GM12872 (cell line): ENCODE measurements at regions not wholly inside any gene's neighbourhood (a gene's known extent, or its start where the extent isn't known, plus 50 kb on each side); places are given as distances from the start of the nearest gene placed in this dataset.

Experiments used
- TF ChIP-seq, protein P1 (sequence below): IDR thresholded peaks from 3 replicates; pipeline ENCODE4 v1.5.1; 2011; ENCODE audit warnings: low read depth, mild to moderate bottlenecking, low read length, moderate library complexity; ENCODE audit not compliant: insufficient read depth

DNA sequence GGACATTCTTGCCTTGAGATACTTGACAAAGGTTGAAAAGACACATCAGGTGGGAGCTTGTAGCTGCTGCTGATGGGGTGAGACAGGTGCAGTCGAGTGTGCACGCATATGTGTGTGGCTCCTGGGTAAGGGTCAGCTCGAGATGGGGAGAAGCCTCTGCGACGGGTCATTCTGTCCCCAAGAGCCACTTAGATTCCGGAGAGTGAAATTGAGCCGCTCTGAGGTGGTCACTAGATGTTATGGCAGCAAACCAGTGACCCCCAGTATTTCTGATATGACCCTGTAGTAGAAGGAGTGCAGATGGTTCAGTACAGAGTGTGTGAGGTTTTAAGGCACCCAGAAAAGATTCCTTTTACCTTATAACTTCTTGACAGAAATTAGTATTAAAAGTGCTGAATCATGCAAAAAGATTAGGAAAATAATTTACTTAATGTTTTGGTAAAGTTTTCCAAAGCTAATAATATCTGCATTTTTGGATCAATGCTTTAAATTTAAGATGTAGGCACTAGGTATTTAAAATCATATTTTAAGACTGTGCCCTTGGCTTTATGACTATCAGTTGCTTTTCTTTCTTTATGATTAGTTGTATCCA, 241.9 kb upstream of the TOPAZ1 start:
- TF ChIP-seq, protein P1, sequence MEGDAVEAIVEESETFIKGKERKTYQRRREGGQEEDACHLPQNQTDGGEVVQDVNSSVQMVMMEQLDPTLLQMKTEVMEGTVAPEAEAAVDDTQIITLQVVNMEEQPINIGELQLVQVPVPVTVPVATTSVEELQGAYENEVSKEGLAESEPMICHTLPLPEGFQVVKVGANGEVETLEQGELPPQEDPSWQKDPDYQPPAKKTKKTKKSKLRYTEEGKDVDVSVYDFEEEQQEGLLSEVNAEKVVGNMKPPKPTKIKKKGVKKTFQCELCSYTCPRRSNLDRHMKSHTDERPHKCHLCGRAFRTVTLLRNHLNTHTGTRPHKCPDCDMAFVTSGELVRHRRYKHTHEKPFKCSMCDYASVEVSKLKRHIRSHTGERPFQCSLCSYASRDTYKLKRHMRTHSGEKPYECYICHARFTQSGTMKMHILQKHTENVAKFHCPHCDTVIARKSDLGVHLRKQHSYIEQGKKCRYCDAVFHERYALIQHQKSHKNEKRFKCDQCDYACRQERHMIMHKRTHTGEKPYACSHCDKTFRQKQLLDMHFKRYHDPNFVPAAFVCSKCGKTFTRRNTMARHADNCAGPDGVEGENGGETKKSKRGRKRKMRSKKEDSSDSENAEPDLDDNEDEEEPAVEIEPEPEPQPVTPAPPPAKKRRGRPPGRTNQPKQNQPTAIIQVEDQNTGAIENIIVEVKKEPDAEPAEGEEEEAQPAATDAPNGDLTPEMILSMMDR: no peak

GRCh38 chr3:44000586-44000985, 241.1 kb upstream of the TOPAZ1 start:
- TF ChIP-seq, protein P1: no peak

GRCh38 chr3:44001072-44001471, 240.6 kb upstream of the TOPAZ1 start:
- TF ChIP-seq, protein P1: no peak

DNA sequence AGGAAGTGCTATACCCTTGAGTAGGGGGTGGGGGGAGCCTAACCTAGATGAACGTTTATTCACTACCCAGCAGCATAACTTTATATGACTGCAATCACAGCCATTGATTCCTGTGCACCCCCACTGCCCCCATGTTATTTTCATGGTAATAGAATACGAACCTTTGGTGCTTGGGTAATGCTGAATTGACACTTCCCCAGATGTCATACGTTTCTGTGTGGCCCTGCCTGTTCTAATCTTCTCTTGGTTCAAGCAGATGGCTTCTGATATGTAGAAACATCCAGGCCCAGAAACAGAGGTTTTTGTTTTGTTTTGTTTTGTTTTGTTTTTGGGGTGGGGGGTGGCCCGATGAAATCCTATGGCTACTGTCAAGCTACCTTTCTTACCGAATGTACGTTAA, 237.9 kb upstream of the TOPAZ1 start:
- TF ChIP-seq, protein P1: no peak

DNA sequence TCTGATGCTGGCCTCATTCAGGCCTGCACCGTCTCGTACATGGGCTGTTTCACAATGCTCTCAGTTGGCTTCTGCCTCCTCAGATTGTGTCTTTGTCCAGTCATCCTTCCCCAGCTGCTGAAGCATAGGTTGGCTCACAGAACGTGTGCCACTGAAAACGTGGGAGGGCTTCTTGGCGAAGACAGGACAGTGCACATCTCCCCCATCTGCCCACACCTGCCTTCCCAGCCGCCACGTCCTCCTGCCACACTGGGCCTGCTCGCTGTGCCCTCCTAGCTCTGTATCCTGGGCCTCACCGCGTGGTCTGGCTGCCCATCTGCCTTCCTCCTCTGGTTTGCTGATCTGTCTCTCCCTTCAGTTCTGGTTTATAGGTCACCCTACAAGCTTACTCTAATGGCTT, 230.0 kb upstream of the TOPAZ1 start:
- TF ChIP-seq, protein P1: no peak

- TF ChIP-seq, protein P1: no peak
Observed at GRCh38 chr3:44012160-44012899, 229.4 kb upstream of the TOPAZ1 start.

DNA sequence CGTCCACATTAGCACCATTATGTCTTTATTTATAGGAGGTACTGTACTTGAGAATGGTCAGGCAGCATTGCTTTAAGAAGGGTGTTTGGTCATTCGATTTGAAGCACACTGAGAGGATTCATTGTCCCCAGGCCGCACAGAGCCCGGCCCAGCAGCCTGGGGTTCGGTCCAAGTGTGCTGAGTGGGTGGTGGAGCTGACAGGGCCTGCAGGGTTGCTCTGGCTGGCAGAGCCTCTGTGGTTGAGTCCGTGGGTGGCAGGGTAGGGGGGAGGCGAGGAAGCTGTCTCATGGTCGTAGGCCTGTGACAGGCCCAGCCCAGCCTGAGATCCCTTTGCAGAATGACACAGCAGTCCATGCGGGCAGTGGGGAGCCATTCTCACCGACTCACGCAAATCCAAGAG, 227.7 kb upstream of the TOPAZ1 start:
- TF ChIP-seq, protein P1: no peak
